Fibroblast of lung (primary cell): ENCODE measurements at regions not wholly inside any gene's neighbourhood (a gene's known extent, or its start where the extent isn't known, plus 50 kb on each side); places are given as distances from the start of the nearest gene placed in this dataset.

Source experiments
- DNase-seq, 2 donors: peaks; one replicate each; pipeline versions ENCODE4 v3.0.0 to v3.0.0-alpha.2; 2010; ENCODE audit warnings: low read depth in 2 of 2
- H2AFZ ChIP-seq: 2 replicates; pipeline ENCODE4 v1.5.1; 2012; ENCODE audit warnings: low read length, control low read depth, inconsistent platforms
- H3K27ac ChIP-seq: 2 replicates; pipeline ENCODE4 v1.5.1; 2011; ENCODE audit warnings: low read length, control low read depth; ENCODE audit not compliant: insufficient read depth
- H3K27me3 ChIP-seq: 2 replicates; pipeline ENCODE4 v1.5.1; 2011; ENCODE audit warnings: mild to moderate bottlenecking, low read length; ENCODE audit not compliant: control insufficient read depth, insufficient read depth
- H3K36me3 ChIP-seq: 2 replicates; pipeline ENCODE4 v1.5.1; 2011; ENCODE audit warnings: low read length; ENCODE audit not compliant: control insufficient read depth, insufficient read depth
- H3K4me1 ChIP-seq: 2 replicates; pipeline ENCODE4 v1.5.1; 2011; ENCODE audit warnings: low read length; ENCODE audit not compliant: control insufficient read depth, insufficient read depth; ENCODE audit errors: extremely low read depth
- H3K4me2 ChIP-seq: 2 replicates; pipeline ENCODE4 v1.5.1; 2011; ENCODE audit warnings: low read length, control low read depth; ENCODE audit not compliant: insufficient read depth; ENCODE audit errors: extremely low read depth
- H3K4me3 ChIP-seq, 4 experiments: fragments of 200-600 bp in 1 of 4; sonication (generic) in 1 of 4; replicated peaks in 1 of 4; 2 replicates each; pipeline ENCODE4 v1.5.1; 2011 to 2016; ENCODE audit warnings: low read length in 4 of 4, low read depth in 3 of 4, mild to moderate bottlenecking in 3 of 4, control low read depth in 2 of 4, inconsistent platforms in 1 of 4, mixed read lengths in 1 of 4; ENCODE audit not compliant: insufficient read depth in 1 of 4; ENCODE audit errors: control extremely low read depth in 1 of 4
- H3K79me2 ChIP-seq: 2 replicates; pipeline ENCODE4 v1.5.1; 2012; ENCODE audit warnings: mild to moderate bottlenecking, low read length, inconsistent platforms; ENCODE audit not compliant: control insufficient read depth, insufficient read depth
- H3K9ac ChIP-seq: 2 replicates; pipeline ENCODE4 v1.5.1; 2011; ENCODE audit warnings: mild to moderate bottlenecking, low read length, control low read depth; ENCODE audit not compliant: insufficient read depth
- H3K9me3 ChIP-seq: 2 replicates; pipeline ENCODE4 v1.5.1; 2012; ENCODE audit warnings: low read depth, low read length; ENCODE audit not compliant: control insufficient read depth, insufficient read depth
- H4K20me1 ChIP-seq: 2 replicates; pipeline ENCODE4 v1.5.1; 2011; ENCODE audit warnings: low read length; ENCODE audit not compliant: control insufficient read depth, insufficient read depth; ENCODE audit errors: extremely low read depth
- CTCF ChIP-seq, 2 donors: IDR thresholded peaks in 1 of 2; conservative IDR thresholded peaks in 1 of 2; 1 replicate in 1 of 2; 2 replicates in 1 of 2; pipeline ENCODE4 v1.5.1; 2011 to 2012; ENCODE audit warnings: low read length in 2 of 2, control low read depth in 1 of 2, inconsistent platforms in 1 of 2, low read depth in 1 of 2, mild to moderate bottlenecking in 1 of 2
- EZH2 ChIP-seq: IDR thresholded peaks from 2 replicates; pipeline ENCODE4 v1.5.1; 2012; ENCODE audit warnings: low read length, control low read depth, mild to moderate bottlenecking; ENCODE audit errors: missing control alignments

DNA sequence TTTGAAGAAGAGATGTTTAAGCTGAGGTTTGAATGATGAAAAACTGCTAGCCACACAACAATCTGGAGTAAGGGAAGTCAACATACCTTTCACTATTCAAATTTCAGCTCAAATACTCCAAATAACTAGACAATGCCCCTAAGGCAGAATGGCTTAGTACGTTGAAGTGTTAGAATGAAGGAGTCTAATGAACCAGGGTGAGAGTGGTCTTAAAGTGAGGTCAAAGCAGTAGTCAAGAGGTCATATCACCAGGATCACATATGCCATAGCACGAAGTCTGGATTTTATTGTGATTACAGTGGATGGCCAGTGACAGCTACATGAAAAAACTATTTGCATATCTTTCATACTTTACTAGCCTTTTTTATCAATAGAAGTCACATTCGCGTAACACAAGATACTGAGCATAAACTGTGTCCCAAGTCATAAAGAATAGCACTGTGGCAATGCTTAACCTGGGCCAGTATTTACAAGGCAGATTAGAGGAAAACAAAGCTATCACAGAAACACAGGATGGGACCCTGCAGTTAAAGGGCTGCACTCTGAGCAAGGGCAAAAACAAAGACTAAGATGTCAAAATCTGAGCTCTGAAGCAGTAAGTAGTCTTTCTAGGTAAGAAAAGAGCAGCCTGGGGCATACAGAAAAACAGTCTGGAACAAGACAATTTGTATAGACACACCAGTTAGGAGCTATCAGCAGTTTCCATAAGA lies 61.5 kb downstream of the HYCC1 start:
- Histone ChIP-seq H3K27ac (no peak overlapping the region), H3K4me3 (no peak overlapping the region), H3K79me2 (no peaks in the 10 kb centered on the region), H2AFZ (no peak overlapping the region), H3K36me3 (no peaks in the 10 kb centered on the region), H3K9me3 (no peaks in the 10 kb centered on the region), H3K9ac (no peak overlapping the region), H3K4me1 (no peaks in the 10 kb centered on the region), H3K27me3 (no peaks in the 10 kb centered on the region), H4K20me1 (no peaks in the 10 kb centered on the region), H3K4me2 (no peak overlapping the region)
- no peak for TF ChIP-seq CTCF (conservative IDR thresholded peaks at IDR 0.05 in 1 of 2, IDR thresholded peaks at IDR 0.05 in 1 of 2; ENCODE audit: low read depth in 1 of 2, low read length in 2 of 2)
- no peak for TF ChIP-seq EZH2
- no peak for DNase-seq

GRCh38 chr7:22949944-22950343 lies 64.0 kb downstream of the HYCC1 start:
- DNase-seq = peak in 1 of 2 donors; percentile 37
- no peaks in the 10 kb centered on the region for H4K20me1 ChIP-seq
- TF ChIP-seq CTCF (conservative IDR thresholded peaks at IDR 0.05 in 1 of 2, IDR thresholded peaks at IDR 0.05 in 1 of 2; ENCODE audit: low read depth in 1 of 2, low read length in 2 of 2) (peak in 1 of 2 donors; percentile 17), EZH2 (no peak)

DNA sequence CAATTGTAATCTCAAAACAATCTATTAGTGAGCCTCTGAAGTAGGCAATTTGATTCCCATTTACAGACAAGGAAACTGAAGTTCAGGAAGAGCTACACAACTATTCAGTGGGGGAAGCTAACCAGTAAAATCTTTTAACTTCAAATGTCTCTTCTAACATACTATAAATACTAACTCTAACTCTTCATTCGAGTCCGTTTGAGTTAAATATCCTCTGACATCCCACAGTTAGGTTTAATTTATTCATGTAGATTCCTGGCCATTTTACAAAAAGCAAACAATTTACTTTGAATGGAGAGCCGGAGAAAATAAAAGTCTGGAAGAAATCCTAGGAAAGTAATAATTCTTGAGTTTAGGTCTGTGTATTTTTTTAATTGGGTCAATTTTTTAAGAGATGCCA lies 64.7 kb downstream of the HYCC1 start:
- no peaks in the 10 kb centered on the region for H3K9me3 ChIP-seq
- TF ChIP-seq CTCF (conservative IDR thresholded peaks at IDR 0.05 in 1 of 2, IDR thresholded peaks at IDR 0.05 in 1 of 2; ENCODE audit: low read depth in 1 of 2, low read length in 2 of 2) = no peak
- TF ChIP-seq EZH2 = no peak
- H3K36me3 ChIP-seq = no peaks in the 10 kb centered on the region
- no peaks in the 10 kb centered on the region for H3K27me3 ChIP-seq
- H4K20me1 ChIP-seq = peaks cover 1% of the 10 kb centered on the region
- no peak overlapping the region for H3K4me3 ChIP-seq
- H2AFZ ChIP-seq = no peak overlapping the region
- DNase-seq = no peak
- no peaks in the 10 kb centered on the region for H3K79me2 ChIP-seq
- peaks cover 4% of the 10 kb centered on the region for H3K4me1 ChIP-seq
- H3K4me2 ChIP-seq = no peak overlapping the region
- H3K27ac ChIP-seq = no peak overlapping the region
- H3K9ac ChIP-seq = no peak overlapping the region

More at GRCh38 chr7:22949944-22950343, 64.0 kb downstream of the HYCC1 start:
- H3K9me3 ChIP-seq = no peaks in the 10 kb centered on the region
- no peak overlapping the region for H3K9ac ChIP-seq
- H3K4me1 ChIP-seq = peaks cover 4% of the 10 kb centered on the region
- no peak overlapping the region for H3K4me3 ChIP-seq
- H3K4me2 ChIP-seq = no peak overlapping the region
- H3K27ac ChIP-seq = no peak overlapping the region
- no peaks in the 10 kb centered on the region for H3K79me2 ChIP-seq
- H3K27me3 ChIP-seq = no peaks in the 10 kb centered on the region
- no peak overlapping the region for H2AFZ ChIP-seq
- no peaks in the 10 kb centered on the region for H3K36me3 ChIP-seq
